IMR-90 (cell line): ENCODE measurements at regions not wholly inside any gene's neighbourhood (a gene's known extent, or its start where the extent isn't known, plus 50 kb on each side); places are given as distances from the start of the nearest gene placed in this dataset.

ENCODE experiments used
- ATAC-seq: fragments of 200-7000 bp; cut with Tn5 transposase; 2 replicates; pipeline ENCODE4 v1.9.1; 2020; ENCODE audit warnings: low read depth, mild to moderate bottlenecking, moderate library complexity
- BruUV-seq: library from RNA; stranded (reverse); fragments of 400-500 nt; replicated peaks from 2 replicates; lab custom pipeline; 2021; lab: Mats Ljungman, UMichigan
- CTCF ChIA-PET: fragments of 300-600 bp; formaldehyde crosslinking; extraction: SDS; loops from one replicate; lab custom pipeline; 2021; ENCODE audit warnings: antibody characterized with exemption; lab: Yijun Ruan, JAX
- POLR2A ChIA-PET: fragments of 300-600 bp; sonication (Branson Sonifier 250); formaldehyde crosslinking; loops from one replicate; lab custom pipeline; 2022; ENCODE audit warnings: antibody characterized with exemption; ENCODE audit not compliant: unreplicated experiment; lab: Charles Lee
- DNase-seq: peaks from one replicate; pipeline ENCODE4 v3.0.0; 2013
- H2AFZ ChIP-seq: replicated peaks from 2 replicates; pipeline ENCODE3; 2013; ENCODE audit warnings: low read length, mild to moderate bottlenecking; ENCODE audit not compliant: poor library complexity
- H2AK5ac ChIP-seq: 2 replicates; pipeline ENCODE4 v1.6.1; 2013; ENCODE audit warnings: low read depth, low read length, inconsistent platforms
- H2AK9ac ChIP-seq: replicated peaks from 2 replicates; pipeline ENCODE3; 2013; ENCODE audit warnings: mild to moderate bottlenecking, low read depth, low read length, moderate library complexity; ENCODE audit not compliant: poor library complexity
- H2BK120ac ChIP-seq: 2 replicates; pipeline ENCODE4 v1.6.1; 2013; ENCODE audit warnings: low read depth, low read length, inconsistent platforms
- H2BK15ac ChIP-seq: 3 replicates; pipeline ENCODE4 v1.6.1; 2013; ENCODE audit warnings: low read depth, low read length, inconsistent platforms
- H2BK20ac ChIP-seq: 2 replicates; pipeline ENCODE4 v1.6.1; 2013; ENCODE audit warnings: low read depth, mild to moderate bottlenecking, inconsistent platforms, low read length, moderate library complexity
- H2BK5ac ChIP-seq: 2 replicates; pipeline ENCODE4 v1.6.1; 2013; ENCODE audit warnings: mild to moderate bottlenecking, low read depth, low read length, inconsistent platforms; ENCODE audit not compliant: poor library complexity, severe bottlenecking
- H3K14ac ChIP-seq: replicated peaks from 2 replicates; pipeline ENCODE4 v1.6.1; 2013; ENCODE audit warnings: low read depth, low read length, inconsistent platforms
- H3K18ac ChIP-seq: 2 replicates; pipeline ENCODE4 v1.6.1; 2013; ENCODE audit warnings: low read depth, low read length, control low read depth
- H3K23ac ChIP-seq: 2 replicates; pipeline ENCODE4 v1.6.1; 2013; ENCODE audit warnings: low read depth, low read length, inconsistent platforms
- H3K27ac ChIP-seq: 2 replicates; pipeline ENCODE4 v1.5.1; 2013; ENCODE audit warnings: mild to moderate bottlenecking, control low read depth, low read length; ENCODE audit not compliant: insufficient read depth
- H3K27me3 ChIP-seq: 2 replicates; pipeline ENCODE4 v1.6.1; 2013; ENCODE audit warnings: low read length; ENCODE audit not compliant: control insufficient read depth, insufficient read depth
- H3K36me3 ChIP-seq: 2 replicates; pipeline ENCODE4 v1.6.1; 2013; ENCODE audit warnings: low read length, mixed read lengths; ENCODE audit not compliant: control insufficient read depth, insufficient read depth
- H3K4ac ChIP-seq: 2 replicates; pipeline ENCODE4 v1.6.1; 2013; ENCODE audit warnings: low read depth, low read length, inconsistent platforms
- H3K4me1 ChIP-seq: 2 replicates; pipeline ENCODE4 v1.6.1; 2013; ENCODE audit warnings: low read length, mixed read lengths; ENCODE audit not compliant: control insufficient read depth, insufficient read depth
- H3K4me2 ChIP-seq: 2 replicates; pipeline ENCODE4 v1.6.1; 2013; ENCODE audit warnings: low read depth, mild to moderate bottlenecking, control low read depth, low read length, moderate library complexity
- H3K4me3 ChIP-seq: 2 replicates; pipeline ENCODE4 v1.5.1; 2013; ENCODE audit warnings: low read depth, mild to moderate bottlenecking, control low read depth, low read length, moderate library complexity; ENCODE audit not compliant: insufficient read depth
- H3K56ac ChIP-seq: 2 replicates; pipeline ENCODE4 v1.6.1; 2013; ENCODE audit warnings: low read length, inconsistent platforms; ENCODE audit not compliant: insufficient read depth; ENCODE audit errors: extremely low read depth
- H3K79me1 ChIP-seq, 2 experiments: 2 replicates each; pipeline ENCODE4 v1.6.1; 2013; ENCODE audit warnings: low read length in 2 of 2, inconsistent platforms in 1 of 2, low read depth in 1 of 2
- H3K9ac ChIP-seq: 2 replicates; pipeline ENCODE4 v1.6.1; 2013; ENCODE audit warnings: low read depth, low read length, control low read depth
- H3K9me1 ChIP-seq: 2 replicates; pipeline ENCODE4 v1.6.1; 2013; ENCODE audit warnings: low read length, inconsistent platforms; ENCODE audit not compliant: insufficient read depth
- H3K9me3 ChIP-seq: 2 replicates; pipeline ENCODE4 v1.6.1; 2013; ENCODE audit warnings: low read length; ENCODE audit not compliant: control insufficient read depth, insufficient read depth
- H4K20me1 ChIP-seq: 2 replicates; pipeline ENCODE4 v1.6.1; 2013; ENCODE audit warnings: low read length, inconsistent platforms; ENCODE audit not compliant: insufficient read depth
- H4K5ac ChIP-seq: 2 replicates; pipeline ENCODE4 v1.6.1; 2013; ENCODE audit warnings: mild to moderate bottlenecking, low read depth, low read length, control low read depth
- H4K8ac ChIP-seq, 2 experiments: 2 replicates each; pipeline ENCODE4 v1.6.1; 2013; ENCODE audit warnings: low read depth in 2 of 2, low read length in 2 of 2, control low read depth in 1 of 2, inconsistent platforms in 1 of 2
- H4K91ac ChIP-seq: 2 replicates; pipeline ENCODE4 v1.6.1; 2013; ENCODE audit warnings: low read depth, low read length, inconsistent platforms; ENCODE audit not compliant: insufficient read depth
- BHLHE40 ChIP-seq: fragments of 150-350 bp; IDR thresholded peaks from 2 replicates; pipeline ENCODE4 v1.6.1; 2016; ENCODE audit warnings: mild to moderate bottlenecking, low read depth, low read length
- CHD1 ChIP-seq: IDR thresholded peaks from 2 replicates; pipeline ENCODE4 v1.6.1; 2012; ENCODE audit warnings: low read depth, low read length, improper control_type of control experiment
- NFE2L2 ChIP-seq: fragments of 150-350 bp; IDR thresholded peaks from 2 replicates; pipeline ENCODE4 v1.6.1; 2016; ENCODE audit warnings: low read depth, mild to moderate bottlenecking, low read length
- RFX5 ChIP-seq: IDR thresholded peaks from 2 replicates; pipeline ENCODE4 v1.8.0; 2012; ENCODE audit warnings: low read depth, mild to moderate bottlenecking, low read length, moderate library complexity
- WGBS, 2 experiments: methylation state at CpG; one replicate each; pipeline versions ENCODE4 v1.1.5 to v1.1.7; 2013; ENCODE audit warnings: missing lambda C conversion rate in 2 of 2; ENCODE audit not compliant: insufficient read length in 1 of 2; ENCODE audit errors: extremely low coverage in 2 of 2; 5-methylcytosine and 5-hydroxymethylcytosine counted together
- dilution Hi-C: fragments of 300-500 bp; cut with HindIII; formaldehyde crosslinking; loops from one replicate; pipeline ENCODE4 v1.14.3; 2018; ENCODE audit warnings: low sequenced_read_pairs; ENCODE audit not compliant: unreplicated experiment
- in situ Hi-C: fragments of 300-500 bp; cut with MboI; formaldehyde crosslinking; loops from 3 replicates; pipeline ENCODE4 v1.14.3; 2019; ENCODE audit warnings: low sequenced_read_pairs, inconsistent platforms, mixed read lengths
- intact Hi-C: fragments of 100-400 bp; cut with micrococcal nuclease; formaldehyde crosslinking; loops from 2 replicates; pipeline ENCODE4 v1.10.0; 2022

DNA sequence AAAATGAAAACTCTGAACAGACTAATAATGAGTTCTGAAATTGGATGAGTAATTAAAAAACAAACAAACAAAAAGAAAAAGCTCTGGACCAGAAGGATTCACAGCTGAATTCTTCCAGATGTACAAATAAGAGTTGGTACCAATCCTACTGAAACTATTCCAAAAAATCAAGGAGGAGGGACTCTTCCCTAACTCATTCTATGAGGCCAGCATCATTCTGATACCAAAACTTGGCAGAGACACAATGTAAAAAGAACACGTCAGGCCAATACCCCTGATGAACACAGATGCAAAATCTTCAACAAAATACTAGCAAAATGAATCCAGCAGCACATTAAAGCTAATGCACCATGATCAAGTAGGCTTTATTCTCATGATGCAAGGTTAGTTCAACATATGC lies 183.9 kb upstream of the CNOT2 start:
- Histone ChIP-seq H4K91ac (no peak overlapping the region), H3K36me3 (no peaks in the 10 kb centered on the region), H3K9ac (no peak overlapping the region), H2BK20ac (no peak overlapping the region), H3K79me1 (no peaks in the 10 kb centered on the region), H2AFZ (no peak overlapping the region), H4K20me1 (no peaks in the 10 kb centered on the region), H3K4me3 (no peak overlapping the region), H3K4me2 (no peak overlapping the region), H3K9me1 (no peaks in the 10 kb centered on the region), H3K27ac (no peak overlapping the region), H3K14ac (no peak overlapping the region), H3K9me3 (no peaks in the 10 kb centered on the region), H2BK5ac (no peak overlapping the region), H4K5ac (no peak overlapping the region), H3K4me1 (no peaks in the 10 kb centered on the region), H2AK9ac (no peak overlapping the region), H3K27me3 (no peaks in the 10 kb centered on the region), H2BK15ac (no peak overlapping the region), H4K8ac (no peak overlapping the region), H3K4ac (no peak overlapping the region), H2AK5ac (no peak overlapping the region), H3K56ac (no peak overlapping the region), H2BK120ac (no peak overlapping the region), H3K18ac (no peak overlapping the region), H3K23ac (no peak overlapping the region)
- intact Hi-C loops, result no loop called here
- dilution Hi-C loops, result no loop called here
- DNase-seq, result no peak
- no CpG with 5 or more reads among the region's 1 CpG for WGBS, 2 experiments
- ATAC-seq, result no peak
- no TSS peak for BruUV-seq
- in situ Hi-C loops, result no loop called here
- ChIA-PET CTCF (no interaction called here), POLR2A (no interaction called here)
- no peak for TF ChIP-seq NFE2L2
- TF ChIP-seq RFX5, result no peak
- no peak for TF ChIP-seq BHLHE40
- TF ChIP-seq CHD1, result no peak
